ENCODE measurements at regions not wholly inside any gene's neighbourhood (a gene's known extent, or its start where the extent isn't known, plus 50 kb on each side); places are given as distances from the start of the nearest gene placed in this dataset.

DNA sequence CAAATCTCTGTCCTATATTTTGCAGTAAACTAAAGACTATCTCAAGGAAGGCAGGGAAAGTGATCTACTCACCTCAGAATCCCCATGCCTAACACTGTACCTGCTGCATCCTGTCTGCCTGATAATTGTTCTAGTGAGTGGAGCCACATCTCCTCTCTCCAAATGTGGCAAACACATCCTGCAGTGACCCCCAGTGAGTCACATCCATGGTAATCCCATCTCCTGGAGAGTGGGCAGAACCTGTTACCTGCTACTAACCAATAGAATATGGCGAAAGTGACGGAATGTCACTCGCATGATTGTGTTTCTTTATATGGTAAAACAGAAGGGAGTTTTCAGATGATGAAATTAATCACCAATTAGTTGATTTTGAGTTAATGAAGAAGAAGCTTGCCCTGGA lies 353.8 kb upstream of the DLGAP1 start:
- ChIA-PET POLR2A (no interaction called here), CTCF (no interaction called here)
- ATAC-seq (ENCODE audit: low read depth): no peak
- no peak for DNase-seq
- Mint-ChIP-seq H3K27me3 (no peaks in the 10 kb centered on the region), H3K4me3 (no peak overlapping the region), H3K27ac (no peak overlapping the region), H3K4me1 (no peaks in the 10 kb centered on the region), H3K9me3 (peaks cover 5% of the 10 kb centered on the region), H3K36me3 (ENCODE audit: low read depth) (no peaks in the 10 kb centered on the region)
- TF ChIP-seq, protein P1, sequence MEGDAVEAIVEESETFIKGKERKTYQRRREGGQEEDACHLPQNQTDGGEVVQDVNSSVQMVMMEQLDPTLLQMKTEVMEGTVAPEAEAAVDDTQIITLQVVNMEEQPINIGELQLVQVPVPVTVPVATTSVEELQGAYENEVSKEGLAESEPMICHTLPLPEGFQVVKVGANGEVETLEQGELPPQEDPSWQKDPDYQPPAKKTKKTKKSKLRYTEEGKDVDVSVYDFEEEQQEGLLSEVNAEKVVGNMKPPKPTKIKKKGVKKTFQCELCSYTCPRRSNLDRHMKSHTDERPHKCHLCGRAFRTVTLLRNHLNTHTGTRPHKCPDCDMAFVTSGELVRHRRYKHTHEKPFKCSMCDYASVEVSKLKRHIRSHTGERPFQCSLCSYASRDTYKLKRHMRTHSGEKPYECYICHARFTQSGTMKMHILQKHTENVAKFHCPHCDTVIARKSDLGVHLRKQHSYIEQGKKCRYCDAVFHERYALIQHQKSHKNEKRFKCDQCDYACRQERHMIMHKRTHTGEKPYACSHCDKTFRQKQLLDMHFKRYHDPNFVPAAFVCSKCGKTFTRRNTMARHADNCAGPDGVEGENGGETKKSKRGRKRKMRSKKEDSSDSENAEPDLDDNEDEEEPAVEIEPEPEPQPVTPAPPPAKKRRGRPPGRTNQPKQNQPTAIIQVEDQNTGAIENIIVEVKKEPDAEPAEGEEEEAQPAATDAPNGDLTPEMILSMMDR (IDR thresholded peaks at IDR 0.05): no peak
- intact Hi-C loops (cut with micrococcal nuclease): no loop called here

DNA sequence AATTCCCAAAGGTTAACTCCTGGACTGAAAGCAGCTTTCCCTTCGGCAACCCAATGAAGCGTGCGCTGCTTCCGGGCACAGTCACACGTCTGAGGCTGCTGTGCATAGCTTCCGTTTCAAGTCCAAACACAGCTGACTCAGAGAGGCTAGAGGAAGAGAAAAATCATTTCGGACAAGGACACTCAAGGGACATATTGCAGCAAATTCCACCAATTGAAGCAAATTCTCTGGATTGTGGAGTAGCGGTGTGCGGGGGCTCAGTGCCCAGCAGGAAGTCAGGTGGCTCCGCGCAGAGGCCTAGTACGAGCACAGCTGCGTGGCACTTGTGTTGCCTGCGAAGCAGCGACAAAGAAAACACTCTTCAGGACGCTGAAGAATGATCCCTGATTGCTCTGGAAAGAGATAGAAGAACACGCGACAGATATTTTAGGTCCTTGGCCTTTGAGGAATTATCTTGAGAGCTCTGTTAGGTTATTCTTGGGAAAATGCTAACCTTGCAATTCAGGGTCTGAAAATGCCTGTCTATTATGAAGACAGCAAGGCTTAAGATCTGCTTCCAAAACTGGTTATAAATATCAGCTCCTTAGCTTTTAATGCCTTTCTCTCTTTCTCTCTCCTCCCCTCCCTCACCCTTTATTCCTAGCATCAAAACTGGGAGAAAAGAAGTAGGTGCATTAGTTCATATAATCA lies 352.6 kb upstream of the DLGAP1 start:
- CTCF ChIA-PET: no interaction called here
- H3K4me3 Mint-ChIP-seq: no peak overlapping the region
- TF ChIP-seq, protein P1 (IDR thresholded peaks at IDR 0.05): no peak
- intact Hi-C loops (cut with micrococcal nuclease): no loop called here
- no peaks in the 10 kb centered on the region for H3K36me3 Mint-ChIP-seq (ENCODE audit: low read depth)
- no peaks in the 10 kb centered on the region for H3K27me3 Mint-ChIP-seq
- POLR2A ChIA-PET: no interaction called here
- no peak for DNase-seq
- peaks cover 11% of the 10 kb centered on the region for H3K9me3 Mint-ChIP-seq
- ATAC-seq (ENCODE audit: low read depth): no peak
- H3K27ac Mint-ChIP-seq: no peak overlapping the region
- H3K4me1 Mint-ChIP-seq: no peaks in the 10 kb centered on the region

DNA sequence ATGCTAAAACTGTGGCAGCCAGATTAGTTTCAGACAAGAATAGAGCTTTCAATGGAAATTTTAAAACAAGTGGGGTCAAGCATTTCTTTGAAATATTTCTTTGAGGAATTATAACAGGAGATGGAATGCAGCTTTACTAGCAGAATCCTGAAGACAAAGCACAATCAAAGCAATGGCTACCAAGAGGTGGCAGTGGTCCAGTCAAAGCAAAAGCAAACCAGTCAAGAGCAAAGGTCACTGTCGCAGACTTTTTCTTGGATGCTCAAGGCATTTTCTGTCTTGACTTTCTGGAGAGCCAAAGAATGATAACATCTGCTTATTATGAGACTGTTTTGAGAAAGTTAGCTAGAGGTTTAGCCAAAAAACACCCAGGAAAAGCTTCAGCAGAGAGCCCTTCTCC lies 351.2 kb upstream of the DLGAP1 start:
- H3K9me3 Mint-ChIP-seq: peaks cover 11% of the 10 kb centered on the region
- no peak for DNase-seq
- H3K4me3 Mint-ChIP-seq: no peak overlapping the region
- TF ChIP-seq, protein P1 (IDR thresholded peaks at IDR 0.05): no peak
- ChIA-PET CTCF (no interaction called here), POLR2A (no interaction called here)
- H3K36me3 Mint-ChIP-seq (ENCODE audit: low read depth): no peaks in the 10 kb centered on the region
- no peaks in the 10 kb centered on the region for H3K4me1 Mint-ChIP-seq
- ATAC-seq (ENCODE audit: low read depth): no peak
- no peak overlapping the region for H3K27ac Mint-ChIP-seq
- intact Hi-C loops (cut with micrococcal nuclease): no loop called here
- H3K27me3 Mint-ChIP-seq: no peaks in the 10 kb centered on the region

DNA sequence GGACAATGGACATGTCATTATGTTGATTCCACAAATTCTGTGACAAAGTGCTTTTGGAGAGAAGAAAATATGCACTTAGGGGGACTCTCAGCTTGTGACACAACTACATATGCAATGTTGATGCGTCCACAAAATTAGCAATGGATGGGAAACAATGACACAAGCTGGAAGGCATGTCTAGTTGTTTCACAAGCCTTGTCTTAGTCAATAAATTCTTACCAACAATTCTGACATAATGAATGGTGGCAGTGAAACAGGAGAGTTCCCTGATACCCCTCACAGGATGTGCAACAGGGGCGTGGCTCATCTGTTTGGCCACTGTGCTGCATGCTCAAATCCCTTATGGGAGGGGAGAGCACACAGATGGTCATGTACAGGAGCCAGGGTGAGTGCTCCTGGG lies 347.2 kb upstream of the DLGAP1 start:
- no peak for ATAC-seq (ENCODE audit: low read depth)
- CTCF ChIA-PET: no interaction called here

DNA sequence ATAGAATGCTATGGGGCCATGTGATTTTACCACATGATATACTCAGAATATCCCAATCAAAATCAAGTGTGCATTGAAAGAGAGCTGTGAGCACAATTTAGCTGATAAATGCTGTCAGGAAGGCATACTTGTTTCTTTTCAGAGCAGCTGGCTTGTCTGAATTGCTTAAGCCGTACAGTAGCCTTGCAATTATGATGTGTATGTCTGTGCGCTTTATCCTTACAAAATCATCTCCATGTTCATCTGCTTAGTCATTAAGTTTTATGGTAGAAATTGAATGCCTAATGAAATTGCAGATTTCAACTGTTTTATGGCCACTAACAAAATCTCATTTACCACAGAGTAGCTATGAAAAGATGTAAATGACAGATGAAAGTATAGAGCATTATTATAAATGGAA lies 346.0 kb upstream of the DLGAP1 start:
- Mint-ChIP-seq H3K36me3 (ENCODE audit: low read depth) (no peaks in the 10 kb centered on the region), H3K9me3 (peaks cover 21% of the 10 kb centered on the region), H3K4me1 (no peaks in the 10 kb centered on the region), H3K27ac (no peak overlapping the region), H3K27me3 (no peaks in the 10 kb centered on the region), H3K4me3 (no peak overlapping the region)
- ATAC-seq (ENCODE audit: low read depth) (no peak), DNase-seq (no peak)
- TF ChIP-seq, protein P1 (IDR thresholded peaks at IDR 0.05): no peak
- ChIA-PET POLR2A (no interaction called here), CTCF (no interaction called here)
- intact Hi-C loops (cut with micrococcal nuclease): no loop called here

More for the DNA sequence above, 347.2 kb upstream of the DLGAP1 start:
- H3K27me3 Mint-ChIP-seq: no peaks in the 10 kb centered on the region
- no peak overlapping the region for H3K27ac Mint-ChIP-seq
- H3K9me3 Mint-ChIP-seq: peaks cover 21% of the 10 kb centered on the region
- POLR2A ChIA-PET: no interaction called here
- H3K36me3 Mint-ChIP-seq (ENCODE audit: low read depth): no peaks in the 10 kb centered on the region
- no peak for DNase-seq
- no peaks in the 10 kb centered on the region for H3K4me1 Mint-ChIP-seq
- TF ChIP-seq, protein P1 (IDR thresholded peaks at IDR 0.05): no peak
- no peak overlapping the region for H3K4me3 Mint-ChIP-seq
- intact Hi-C loops (cut with micrococcal nuclease): no loop called here
